ENCODE measurements at regions not wholly inside any gene's neighbourhood (a gene's known extent, or its start where the extent isn't known, plus 50 kb on each side); places are given as distances from the start of the nearest gene placed in this dataset.

DNA sequence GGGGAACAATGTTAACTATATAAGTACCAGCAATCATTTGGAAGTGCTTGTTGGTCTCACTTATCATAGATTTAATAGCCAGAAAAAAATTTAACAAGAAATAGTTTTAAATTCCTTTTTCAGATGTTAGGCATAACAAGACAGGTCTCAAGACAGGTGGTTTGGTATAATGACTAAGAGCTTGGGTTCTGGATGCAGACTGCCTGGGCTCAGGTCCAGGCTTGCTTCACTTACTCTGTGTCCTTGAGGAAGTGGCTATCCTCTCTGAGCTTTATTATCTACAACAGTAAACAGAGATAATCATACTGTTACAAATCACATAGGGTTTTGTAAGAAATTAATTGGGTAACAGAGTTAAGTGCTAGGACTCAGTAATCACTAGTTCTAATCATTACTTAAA, 338.0 kb upstream of the FLRT2 start:
- Histone ChIP-seq H3K27me3 (ENCODE audit: control insufficient read depth, insufficient read depth, low read length) (no peaks in the 10 kb centered on the region), H3K4me2 (ENCODE audit: low read length) (no peak overlapping the region), H3K9ac (no peak overlapping the region), H2AFZ (no peak overlapping the region), H3K4me3 (ENCODE audit: low read depth, low read length) (no peak overlapping the region), H3K36me3 (ENCODE audit: control insufficient read depth, insufficient read depth, low read length) (no peaks in the 10 kb centered on the region), H3K27ac (no peak overlapping the region), H3K79me2 (no peaks in the 10 kb centered on the region), H3K9me3 (ENCODE audit: control insufficient read depth, low read length) (no peaks in the 10 kb centered on the region), H3K4me1 (no peaks in the 10 kb centered on the region)
- TF ChIP-seq CTCF (IDR thresholded peaks at IDR 0.05): no peak

- no peak overlapping the region for H3K27ac ChIP-seq
Observed at GRCh38 chr14:85195872-85196477, 334.0 kb upstream of the FLRT2 start.

DNA sequence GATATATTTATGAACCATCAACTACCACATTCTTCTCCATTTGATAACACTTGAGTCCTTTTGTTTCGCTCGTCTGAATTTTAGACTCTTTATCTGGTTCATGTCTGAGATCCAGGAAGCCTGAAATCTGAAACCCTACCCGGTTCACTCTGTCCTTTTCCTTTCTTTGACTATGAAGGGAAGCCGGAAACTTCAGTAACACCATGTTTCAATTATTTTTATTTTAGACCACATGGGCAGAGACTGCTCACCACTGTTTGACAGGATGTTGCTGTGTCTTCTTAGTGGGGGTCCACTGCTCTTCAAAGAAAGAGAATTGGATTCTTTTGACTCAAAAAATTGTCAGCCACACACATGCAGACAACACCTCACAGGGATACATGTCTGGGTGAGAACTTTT, 331.9 kb upstream of the FLRT2 start:
- H3K9ac ChIP-seq: no peak overlapping the region
- H3K4me2 ChIP-seq (ENCODE audit: low read length): no peak overlapping the region
- H2AFZ ChIP-seq: no peak overlapping the region
- no peaks in the 10 kb centered on the region for H3K79me2 ChIP-seq
- no peak for TF ChIP-seq CTCF (IDR thresholded peaks at IDR 0.05)
- H3K27ac ChIP-seq: no peak overlapping the region
- H3K9me3 ChIP-seq (ENCODE audit: control insufficient read depth, low read length): no peaks in the 10 kb centered on the region
- H3K36me3 ChIP-seq (ENCODE audit: control insufficient read depth, insufficient read depth, low read length): no peaks in the 10 kb centered on the region
- no peaks in the 10 kb centered on the region for H3K27me3 ChIP-seq (ENCODE audit: control insufficient read depth, insufficient read depth, low read length)
- no peak overlapping the region for H3K4me3 ChIP-seq (ENCODE audit: low read depth, low read length)
- no peaks in the 10 kb centered on the region for H3K4me1 ChIP-seq

More at GRCh38 chr14:85195872-85196477, 334.0 kb upstream of the FLRT2 start:
- Histone ChIP-seq H3K36me3 (ENCODE audit: control insufficient read depth, insufficient read depth, low read length) (no peaks in the 10 kb centered on the region), H3K4me3 (ENCODE audit: low read depth, low read length) (no peak overlapping the region), H3K9ac (no peak overlapping the region), H3K4me2 (ENCODE audit: low read length) (no peak overlapping the region), H3K79me2 (no peaks in the 10 kb centered on the region), H3K4me1 (no peaks in the 10 kb centered on the region), H2AFZ (no peak overlapping the region), H3K27me3 (ENCODE audit: control insufficient read depth, insufficient read depth, low read length) (no peaks in the 10 kb centered on the region), H3K9me3 (ENCODE audit: control insufficient read depth, low read length) (no peaks in the 10 kb centered on the region)
- TF ChIP-seq CTCF (IDR thresholded peaks at IDR 0.05): peak; percentile 8

- no peaks in the 10 kb centered on the region for H3K4me1 ChIP-seq
- H3K79me2 ChIP-seq: no peaks in the 10 kb centered on the region
- no peak for TF ChIP-seq CTCF (IDR thresholded peaks at IDR 0.05)
Observed at GRCh38 chr14:85205875-85206274, 324.1 kb upstream of the FLRT2 start.

GRCh38 chr14:85214471-85214870, 315.5 kb upstream of the FLRT2 start:
- no peak overlapping the region for H3K4me3 ChIP-seq (ENCODE audit: low read depth, low read length)
- no peak for TF ChIP-seq CTCF (IDR thresholded peaks at IDR 0.05)

More at GRCh38 chr14:85205875-85206274, 324.1 kb upstream of the FLRT2 start:
- Histone ChIP-seq H2AFZ (no peak overlapping the region), H3K27me3 (ENCODE audit: control insufficient read depth, insufficient read depth, low read length) (no peaks in the 10 kb centered on the region), H3K9me3 (ENCODE audit: control insufficient read depth, low read length) (no peaks in the 10 kb centered on the region), H3K36me3 (ENCODE audit: control insufficient read depth, insufficient read depth, low read length) (no peaks in the 10 kb centered on the region), H3K4me2 (ENCODE audit: low read length) (no peak overlapping the region), H3K4me3 (ENCODE audit: low read depth, low read length) (no peak overlapping the region), H3K27ac (no peak overlapping the region), H3K9ac (no peak overlapping the region)

More at GRCh38 chr14:85214471-85214870, 315.5 kb upstream of the FLRT2 start:
- H3K27me3 ChIP-seq (ENCODE audit: control insufficient read depth, insufficient read depth, low read length): no peaks in the 10 kb centered on the region
- H3K4me2 ChIP-seq (ENCODE audit: low read length): no peak overlapping the region
- no peak overlapping the region for H3K27ac ChIP-seq
- no peaks in the 10 kb centered on the region for H3K79me2 ChIP-seq
- no peaks in the 10 kb centered on the region for H3K9me3 ChIP-seq (ENCODE audit: control insufficient read depth, low read length)
- H3K9ac ChIP-seq: no peak overlapping the region
- H3K36me3 ChIP-seq (ENCODE audit: control insufficient read depth, insufficient read depth, low read length): no peaks in the 10 kb centered on the region
- no peak overlapping the region for H2AFZ ChIP-seq
- no peaks in the 10 kb centered on the region for H3K4me1 ChIP-seq
